WTC11 (cell line): ENCODE measurements at regions not wholly inside any gene's neighbourhood (a gene's known extent, or its start where the extent isn't known, plus 50 kb on each side); places are given as distances from the start of the nearest gene placed in this dataset.

Source experiments
- ATAC-seq: fragments of 200-7000 bp; cut with Tn5 transposase; 2 replicates; pipeline ENCODE4 v1.10.0; 2021; ENCODE audit warnings: mild to moderate bottlenecking, moderate library complexity
- CTCF ChIA-PET: fragments of 300-600 bp; sonication (Branson Sonifier 250); formaldehyde crosslinking; loops from one replicate; lab custom pipeline; 2021; ENCODE audit warnings: antibody characterized with exemption; lab: Charles Lee
- POLR2A ChIA-PET: fragments of 350-600 bp; sonication (Branson Sonifier 250); formaldehyde crosslinking; loops from one replicate; lab custom pipeline; 2021; ENCODE audit warnings: antibody characterized with exemption; lab: Charles Lee
- DNase-seq: peaks from one replicate; pipeline ENCODE4 v3.0.0; 2021; ENCODE audit warnings: low spot score
- H3K27ac Mint-ChIP-seq: 2 replicates; pipeline ENCODE4 v1.8.0; 2021; ENCODE audit warnings: mixed read lengths
- H3K27me3 Mint-ChIP-seq: 2 replicates; pipeline ENCODE4 v1.8.0; 2021; ENCODE audit warnings: low read depth, mild to moderate bottlenecking, moderate library complexity, mixed read lengths
- H3K36me3 Mint-ChIP-seq: 2 replicates; pipeline ENCODE4 v1.8.0; 2021; ENCODE audit warnings: mixed read lengths
- H3K4me1 Mint-ChIP-seq: 2 replicates; pipeline ENCODE4 v1.8.0; 2022; ENCODE audit warnings: mixed read lengths
- H3K4me3 Mint-ChIP-seq: 2 replicates; pipeline ENCODE4 v1.8.0; 2021; ENCODE audit warnings: mild to moderate bottlenecking, moderate library complexity, mixed read lengths
- H3K9me3 Mint-ChIP-seq: 2 replicates; pipeline ENCODE4 v1.8.0; 2021; ENCODE audit warnings: mixed read lengths
- AFF4 ChIP-seq: sonication (generic); formaldehyde crosslinking; IDR thresholded peaks from 2 replicates; pipeline ENCODE4 v1.8.1; 2023; ENCODE audit warnings: mild to moderate bottlenecking, missing genetic modification reagents, borderline replicate concordance
- CBFB ChIP-seq: sonication (generic); formaldehyde crosslinking; IDR thresholded peaks from 2 replicates; pipeline ENCODE4 v1.8.1; 2022; ENCODE audit warnings: mild to moderate bottlenecking, low read depth, missing genetic modification reagents
- E2F4 ChIP-seq: sonication (generic); formaldehyde crosslinking; IDR thresholded peaks from 2 replicates; pipeline ENCODE4 v1.8.1; 2022; ENCODE audit warnings: low read depth, mild to moderate bottlenecking, moderate library complexity, missing genetic modification reagents, borderline replicate concordance
- FOXJ3 ChIP-seq: sonication (generic); formaldehyde crosslinking; IDR thresholded peaks from 2 replicates; pipeline ENCODE4 v1.9.0; 2021; ENCODE audit warnings: missing genetic modification reagents, mild to moderate bottlenecking, borderline replicate concordance
- FOXP1 ChIP-seq: sonication (generic); formaldehyde crosslinking; IDR thresholded peaks from 2 replicates; pipeline ENCODE4 v1.8.0; 2022; ENCODE audit warnings: missing genetic modification reagents, mild to moderate bottlenecking, moderate library complexity, borderline replicate concordance
- GRHL2 ChIP-seq: fragments of 250-450 bp; sonication (Bioruptor Pico); IDR thresholded peaks from 2 replicates; pipeline ENCODE4 v1.8.0; 2022; ENCODE audit warnings: mild to moderate bottlenecking, moderate library complexity; ENCODE audit not compliant: insufficient replicate concordance, severe bottlenecking
- JAZF1 ChIP-seq: fragments of 250-450 bp; sonication (Bioruptor Pico); IDR thresholded peaks from 2 replicates; pipeline ENCODE4 v1.9.0; 2021; ENCODE audit warnings: moderate library complexity, mild to moderate bottlenecking, inconsistent platforms
- NR1H2 ChIP-seq: sonication (generic); formaldehyde crosslinking; IDR thresholded peaks from 2 replicates; pipeline ENCODE4 v1.9.0; 2021; ENCODE audit warnings: mild to moderate bottlenecking, moderate library complexity, missing genetic modification reagents
- PREB ChIP-seq: sonication (generic); formaldehyde crosslinking; IDR thresholded peaks from 2 replicates; pipeline ENCODE4 v1.8.1; 2022; ENCODE audit warnings: mild to moderate bottlenecking, missing genetic modification reagents, moderate library complexity, borderline replicate concordance
- SMAD3 ChIP-seq: sonication (generic); formaldehyde crosslinking; IDR thresholded peaks from 2 replicates; pipeline ENCODE4 v1.8.0; 2022; ENCODE audit warnings: missing genetic modification reagents, mild to moderate bottlenecking, borderline replicate concordance
- ZNF232 ChIP-seq: sonication (generic); formaldehyde crosslinking; IDR thresholded peaks from 2 replicates; pipeline ENCODE4 v1.8.0; 2022; ENCODE audit warnings: mild to moderate bottlenecking, missing genetic modification reagents
- ZNF263 ChIP-seq: sonication (generic); formaldehyde crosslinking; IDR thresholded peaks from 2 replicates; pipeline ENCODE4 v1.8.1; 2022; ENCODE audit warnings: low read depth, mild to moderate bottlenecking, moderate library complexity, missing genetic modification reagents
- ZNF396 ChIP-seq: fragments of 250-450 bp; sonication (Bioruptor Pico); IDR thresholded peaks from 2 replicates; pipeline ENCODE4 v1.8.0; 2021; ENCODE audit warnings: mild to moderate bottlenecking, moderate library complexity, borderline replicate concordance
- ZNF423 ChIP-seq: fragments of 250-450 bp; sonication (Bioruptor Pico); IDR thresholded peaks from 2 replicates; pipeline ENCODE4 v2.1.2; 2022; ENCODE audit warnings: mild to moderate bottlenecking, moderate library complexity
- TF ChIP-seq, protein P1 (sequence below): sonication (generic); formaldehyde crosslinking; IDR thresholded peaks from 2 replicates; pipeline ENCODE4 v1.8.0; 2023; ENCODE audit warnings: missing genetic modification reagents, mild to moderate bottlenecking, borderline replicate concordance
- TF ChIP-seq, protein P2 (sequence below): sonication (generic); formaldehyde crosslinking; IDR thresholded peaks from 2 replicates; pipeline ENCODE4 v1.8.1; 2022; ENCODE audit warnings: missing genetic modification reagents, borderline replicate concordance
- TF ChIP-seq, protein P3 (sequence below): sonication (generic); formaldehyde crosslinking; IDR thresholded peaks from 2 replicates; pipeline ENCODE4 v1.8.0; 2022; ENCODE audit warnings: mild to moderate bottlenecking, missing genetic modification reagents
- TF ChIP-seq, protein P4 (sequence below): sonication (generic); formaldehyde crosslinking; IDR thresholded peaks from 2 replicates; pipeline ENCODE4 v1.8.1; 2023; ENCODE audit warnings: mild to moderate bottlenecking, missing genetic modification reagents
- TF ChIP-seq, protein P5 (sequence below): fragments of 250-450 bp; sonication (Bioruptor Pico); IDR thresholded peaks from 2 replicates; pipeline ENCODE4 v1.9.0; 2021; ENCODE audit warnings: mild to moderate bottlenecking

DNA sequence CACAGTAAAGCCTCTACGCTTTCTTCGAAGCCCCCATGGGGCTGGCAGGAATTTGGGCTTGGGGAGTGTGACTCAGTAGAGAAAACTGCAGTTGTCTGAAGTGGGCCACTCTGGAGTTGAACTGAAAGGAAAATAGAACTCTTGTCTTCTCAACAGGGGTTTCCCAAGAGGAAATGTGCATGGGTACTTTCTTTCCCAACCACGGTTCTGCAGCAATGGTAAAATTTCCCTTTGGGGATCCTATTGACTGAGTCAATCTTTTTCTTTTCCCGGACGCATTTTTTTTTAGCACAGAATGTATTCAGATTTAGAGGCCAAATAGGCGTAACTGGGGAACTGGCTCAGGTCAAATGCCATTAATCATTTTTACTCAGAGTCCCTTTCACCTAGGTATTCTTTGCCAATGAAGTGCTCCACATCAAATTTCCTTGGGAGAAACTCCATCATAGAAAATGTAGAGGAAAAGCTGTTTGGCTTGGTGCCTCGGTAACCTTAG is 269.3 kb downstream of the STIM2 start (continued):
- TF ChIP-seq, protein P1, sequence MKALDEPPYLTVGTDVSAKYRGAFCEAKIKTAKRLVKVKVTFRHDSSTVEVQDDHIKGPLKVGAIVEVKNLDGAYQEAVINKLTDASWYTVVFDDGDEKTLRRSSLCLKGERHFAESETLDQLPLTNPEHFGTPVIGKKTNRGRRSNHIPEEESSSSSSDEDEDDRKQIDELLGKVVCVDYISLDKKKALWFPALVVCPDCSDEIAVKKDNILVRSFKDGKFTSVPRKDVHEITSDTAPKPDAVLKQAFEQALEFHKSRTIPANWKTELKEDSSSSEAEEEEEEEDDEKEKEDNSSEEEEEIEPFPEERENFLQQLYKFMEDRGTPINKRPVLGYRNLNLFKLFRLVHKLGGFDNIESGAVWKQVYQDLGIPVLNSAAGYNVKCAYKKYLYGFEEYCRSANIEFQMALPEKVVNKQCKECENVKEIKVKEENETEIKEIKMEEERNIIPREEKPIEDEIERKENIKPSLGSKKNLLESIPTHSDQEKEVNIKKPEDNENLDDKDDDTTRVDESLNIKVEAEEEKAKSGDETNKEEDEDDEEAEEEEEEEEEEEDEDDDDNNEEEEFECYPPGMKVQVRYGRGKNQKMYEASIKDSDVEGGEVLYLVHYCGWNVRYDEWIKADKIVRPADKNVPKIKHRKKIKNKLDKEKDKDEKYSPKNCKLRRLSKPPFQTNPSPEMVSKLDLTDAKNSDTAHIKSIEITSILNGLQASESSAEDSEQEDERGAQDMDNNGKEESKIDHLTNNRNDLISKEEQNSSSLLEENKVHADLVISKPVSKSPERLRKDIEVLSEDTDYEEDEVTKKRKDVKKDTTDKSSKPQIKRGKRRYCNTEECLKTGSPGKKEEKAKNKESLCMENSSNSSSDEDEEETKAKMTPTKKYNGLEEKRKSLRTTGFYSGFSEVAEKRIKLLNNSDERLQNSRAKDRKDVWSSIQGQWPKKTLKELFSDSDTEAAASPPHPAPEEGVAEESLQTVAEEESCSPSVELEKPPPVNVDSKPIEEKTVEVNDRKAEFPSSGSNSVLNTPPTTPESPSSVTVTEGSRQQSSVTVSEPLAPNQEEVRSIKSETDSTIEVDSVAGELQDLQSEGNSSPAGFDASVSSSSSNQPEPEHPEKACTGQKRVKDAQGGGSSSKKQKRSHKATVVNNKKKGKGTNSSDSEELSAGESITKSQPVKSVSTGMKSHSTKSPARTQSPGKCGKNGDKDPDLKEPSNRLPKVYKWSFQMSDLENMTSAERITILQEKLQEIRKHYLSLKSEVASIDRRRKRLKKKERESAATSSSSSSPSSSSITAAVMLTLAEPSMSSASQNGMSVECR (CRISPR knock-in tag), result no peak

DNA sequence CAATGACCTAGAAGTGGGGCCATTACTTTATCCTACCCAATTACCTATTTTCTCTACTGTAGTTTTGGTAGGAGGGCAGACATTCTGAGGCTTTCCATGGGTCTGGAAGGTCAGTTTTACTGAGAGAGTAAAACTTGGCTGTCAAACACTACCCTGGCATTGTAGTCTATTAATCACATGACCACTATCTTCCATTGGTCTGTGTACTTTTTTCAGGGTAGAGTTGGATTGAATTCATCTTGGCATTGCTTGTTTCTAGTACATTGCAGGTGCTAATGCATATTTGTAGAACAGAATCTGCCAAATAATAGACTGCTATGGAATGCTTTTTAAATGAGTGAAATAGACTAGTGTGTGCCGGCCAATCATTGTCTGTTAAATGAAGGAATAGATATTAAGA is 271.9 kb downstream of the STIM2 start:
- ChIA-PET CTCF (no interaction called here), POLR2A (no interaction called here)
- ATAC-seq, result no peak
- no peak for DNase-seq
- peaks cover 19% of the 10 kb centered on the region; the same call in 1 of the 2 replicates for H3K36me3 Mint-ChIP-seq
- H3K27ac Mint-ChIP-seq, result no peak overlapping the region
- no peaks in the 10 kb centered on the region; the same call in 1 of the 2 replicates for H3K27me3 Mint-ChIP-seq
- peaks cover 34% of the 10 kb centered on the region for H3K4me1 Mint-ChIP-seq
- H3K4me3 Mint-ChIP-seq, result no peak overlapping the region
- peaks cover 35% of the 10 kb centered on the region for H3K9me3 Mint-ChIP-seq
- TF ChIP-seq ZNF396 (CRISPR knock-in tag) (no peak), PREB (CRISPR knock-in tag) (no peak), ZNF232 (CRISPR knock-in tag) (no peak), FOXP1 (no peak), SMAD3 (CRISPR knock-in tag) (no peak), E2F4 (CRISPR knock-in tag) (no peak), GRHL2 (no peak), ZNF263 (CRISPR knock-in tag) (no peak), FOXJ3 (CRISPR knock-in tag) (no peak), CBFB (CRISPR knock-in tag) (no peak), JAZF1 (no peak), ZNF423 (CRISPR knock-in tag) (no peak), AFF4 (CRISPR knock-in tag) (no peak), NR1H2 (CRISPR knock-in tag) (no peak)
- TF ChIP-seq, protein P2, sequence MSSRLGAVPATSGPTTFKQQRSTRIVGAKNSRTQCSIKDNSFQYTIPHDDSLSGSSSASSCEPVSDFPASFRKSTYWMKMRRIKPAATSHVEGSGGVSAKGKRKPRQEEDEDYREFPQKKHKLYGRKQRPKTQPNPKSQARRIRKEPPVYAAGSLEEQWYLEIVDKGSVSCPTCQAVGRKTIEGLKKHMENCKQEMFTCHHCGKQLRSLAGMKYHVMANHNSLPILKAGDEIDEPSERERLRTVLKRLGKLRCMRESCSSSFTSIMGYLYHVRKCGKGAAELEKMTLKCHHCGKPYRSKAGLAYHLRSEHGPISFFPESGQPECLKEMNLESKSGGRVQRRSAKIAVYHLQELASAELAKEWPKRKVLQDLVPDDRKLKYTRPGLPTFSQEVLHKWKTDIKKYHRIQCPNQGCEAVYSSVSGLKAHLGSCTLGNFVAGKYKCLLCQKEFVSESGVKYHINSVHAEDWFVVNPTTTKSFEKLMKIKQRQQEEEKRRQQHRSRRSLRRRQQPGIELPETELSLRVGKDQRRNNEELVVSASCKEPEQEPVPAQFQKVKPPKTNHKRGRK, result no peak
- TF ChIP-seq, protein P3, sequence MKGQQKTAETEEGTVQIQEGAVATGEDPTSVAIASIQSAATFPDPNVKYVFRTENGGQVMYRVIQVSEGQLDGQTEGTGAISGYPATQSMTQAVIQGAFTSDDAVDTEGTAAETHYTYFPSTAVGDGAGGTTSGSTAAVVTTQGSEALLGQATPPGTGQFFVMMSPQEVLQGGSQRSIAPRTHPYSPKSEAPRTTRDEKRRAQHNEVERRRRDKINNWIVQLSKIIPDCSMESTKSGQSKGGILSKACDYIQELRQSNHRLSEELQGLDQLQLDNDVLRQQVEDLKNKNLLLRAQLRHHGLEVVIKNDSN, result no peak
- TF ChIP-seq, protein P4, sequence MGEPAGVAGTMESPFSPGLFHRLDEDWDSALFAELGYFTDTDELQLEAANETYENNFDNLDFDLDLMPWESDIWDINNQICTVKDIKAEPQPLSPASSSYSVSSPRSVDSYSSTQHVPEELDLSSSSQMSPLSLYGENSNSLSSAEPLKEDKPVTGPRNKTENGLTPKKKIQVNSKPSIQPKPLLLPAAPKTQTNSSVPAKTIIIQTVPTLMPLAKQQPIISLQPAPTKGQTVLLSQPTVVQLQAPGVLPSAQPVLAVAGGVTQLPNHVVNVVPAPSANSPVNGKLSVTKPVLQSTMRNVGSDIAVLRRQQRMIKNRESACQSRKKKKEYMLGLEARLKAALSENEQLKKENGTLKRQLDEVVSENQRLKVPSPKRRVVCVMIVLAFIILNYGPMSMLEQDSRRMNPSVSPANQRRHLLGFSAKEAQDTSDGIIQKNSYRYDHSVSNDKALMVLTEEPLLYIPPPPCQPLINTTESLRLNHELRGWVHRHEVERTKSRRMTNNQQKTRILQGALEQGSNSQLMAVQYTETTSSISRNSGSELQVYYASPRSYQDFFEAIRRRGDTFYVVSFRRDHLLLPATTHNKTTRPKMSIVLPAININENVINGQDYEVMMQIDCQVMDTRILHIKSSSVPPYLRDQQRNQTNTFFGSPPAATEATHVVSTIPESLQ (CRISPR knock-in tag), result no peak
- TF ChIP-seq, protein P5, sequence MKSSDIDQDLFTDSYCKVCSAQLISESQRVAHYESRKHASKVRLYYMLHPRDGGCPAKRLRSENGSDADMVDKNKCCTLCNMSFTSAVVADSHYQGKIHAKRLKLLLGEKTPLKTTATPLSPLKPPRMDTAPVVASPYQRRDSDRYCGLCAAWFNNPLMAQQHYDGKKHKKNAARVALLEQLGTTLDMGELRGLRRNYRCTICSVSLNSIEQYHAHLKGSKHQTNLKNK (CRISPR knock-in tag), result no peak
